ENCODE measurements at regions not wholly inside any gene's neighbourhood (a gene's known extent, or its start where the extent isn't known, plus 50 kb on each side); places are given as distances from the start of the nearest gene placed in this dataset.
"Not testable (repeated sequence)": the region's sequence is repeated elsewhere in the genome, so short reads cannot be mapped to it uniquely, and the experiment has no call there.

GRCh38 chr1:144516172-144516571, 54.7 kb upstream of the NBPF15 start:
- H3K4me3 ChIP-seq (ENCODE audit: low read depth, low read length), result not testable (repeated sequence)

- not testable (repeated sequence) for H3K4me3 ChIP-seq (ENCODE audit: low read depth, low read length)
These were observed 55.4 kb upstream of the NBPF15 start for GRCh38 chr1:144516906-144517305.

- H3K4me3 ChIP-seq (ENCODE audit: low read depth, low read length), result not testable (repeated sequence)
These were observed 57.0 kb upstream of the NBPF15 start for GRCh38 chr1:144518439-144518838.

- not testable (repeated sequence) for H3K4me3 ChIP-seq (ENCODE audit: low read depth, low read length)
These were observed 58.2 kb upstream of the NBPF15 start for GRCh38 chr1:144519528-144520189.

- H3K4me3 ChIP-seq (ENCODE audit: low read depth, low read length), result peak overlapping the region; percentile 31
These were observed 62.4 kb upstream of the NBPF15 start for GRCh38 chr1:144523661-144524407.

GRCh38 chr1:144532156-144532607, 60.5 kb upstream of the PPIAL4F start:
- not testable (repeated sequence) for H3K4me3 ChIP-seq (ENCODE audit: low read depth, low read length)

- H3K4me3 ChIP-seq (ENCODE audit: low read depth, low read length), result not testable (repeated sequence)
These were observed 59.2 kb upstream of the PPIAL4F start for GRCh38 chr1:144533480-144533879.

- H3K4me3 ChIP-seq (ENCODE audit: low read depth, low read length), result not testable (repeated sequence)
These were observed 58.4 kb upstream of the PPIAL4F start for GRCh38 chr1:144534286-144534685.

GRCh38 chr1:144536677-144537076, 56.0 kb upstream of the PPIAL4F start:
- not testable (repeated sequence) for H3K4me3 ChIP-seq (ENCODE audit: low read depth, low read length)

DNA sequence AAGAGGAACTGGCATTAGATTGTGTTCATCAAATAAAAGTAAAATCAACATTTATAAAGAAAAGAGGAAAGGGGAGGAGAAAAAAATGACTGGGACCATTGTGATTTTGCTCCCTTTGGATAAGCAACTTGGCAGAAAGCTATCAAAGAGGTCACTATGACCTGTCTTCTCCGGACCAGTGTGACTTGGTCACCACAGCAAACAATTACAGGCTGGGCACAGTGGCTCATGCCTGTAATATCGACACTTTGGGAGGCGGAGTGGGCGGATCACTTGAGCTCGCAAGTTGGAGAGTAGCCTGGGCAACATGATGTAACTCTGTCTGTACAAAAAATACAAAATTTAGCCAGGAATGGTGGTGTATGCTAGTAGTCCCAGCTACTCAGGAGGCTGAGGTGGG, 55.5 kb upstream of the PPIAL4F start:
- not testable (repeated sequence) for H3K4me3 ChIP-seq (ENCODE audit: low read depth, low read length)

DNA sequence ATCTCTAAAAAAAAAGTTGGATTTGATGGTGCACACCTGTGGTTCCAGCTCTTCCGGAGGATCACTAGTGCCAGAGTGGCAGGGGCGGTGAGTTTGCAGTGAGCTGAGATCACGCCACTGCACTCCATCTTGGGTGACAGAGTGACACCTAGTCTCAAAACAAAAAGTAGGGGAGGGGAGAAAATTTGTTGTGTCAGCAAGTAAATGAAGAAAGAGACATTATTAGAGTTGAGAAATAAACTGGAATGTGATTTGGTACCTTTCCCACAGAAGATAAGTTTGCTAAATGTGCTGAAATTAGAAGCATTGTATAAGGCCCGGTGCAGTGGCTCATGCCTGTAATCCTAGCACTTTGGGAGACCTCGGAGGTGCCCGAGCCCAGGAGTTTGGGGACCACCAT, 54.0 kb upstream of the PPIAL4F start:
- not testable (repeated sequence) for H3K4me3 ChIP-seq (ENCODE audit: low read depth, low read length)

- not testable (repeated sequence) for H3K4me3 ChIP-seq (ENCODE audit: low read depth, low read length)
These were observed 53.3 kb upstream of the PPIAL4F start for GRCh38 chr1:144539191-144539960.

Data from GM12875 (cell line).